ENCODE measurements at regions not wholly inside any gene's neighbourhood (a gene's known extent, or its start where the extent isn't known, plus 50 kb on each side); places are given as distances from the start of the nearest gene placed in this dataset.

DNA sequence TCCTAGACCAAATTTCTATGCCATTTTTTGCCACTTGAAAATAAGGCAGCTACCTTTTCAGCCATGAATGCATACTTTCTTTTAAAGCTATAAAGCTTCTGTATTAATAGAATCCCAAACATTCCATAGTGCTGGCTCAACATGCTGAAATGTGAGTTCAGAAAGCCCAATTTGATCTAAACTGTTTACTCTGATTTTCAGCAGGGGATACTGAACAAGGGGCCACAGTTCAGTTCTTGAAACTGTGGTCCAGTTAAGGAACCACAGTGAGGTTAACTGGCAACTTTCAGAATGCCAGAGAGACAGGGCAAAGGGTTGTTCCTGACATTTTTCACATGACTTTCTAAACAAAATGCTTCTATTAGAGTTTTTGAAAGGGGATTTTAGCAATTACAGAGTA is 85.7 kb upstream of the COL11A1 start:
- no peaks in the 10 kb centered on the region for H3K79me2 ChIP-seq (ENCODE audit: control insufficient read depth, insufficient read depth, low read length)
- SMC1A ChIA-PET (ENCODE audit: uncharacterized antibody, unreplicated experiment), result interaction anchor here (1.1 kb wide), 1 partner anchor 9 kb away, joined by 3 read pairs; no protein-coding TSS in a partner anchor
- H3K27ac ChIP-seq (ENCODE audit: control insufficient read depth, insufficient read depth), result no peak overlapping the region
- H3K27me3 ChIP-seq (replicated peaks in 1 of 2; ENCODE audit: control insufficient read depth in 2 of 2, insufficient read depth in 2 of 2, low read length in 1 of 2), result no peaks in the 10 kb centered on the region
- CTCF ChIA-PET, result no interaction called here
- ATAC-seq (no peak), FAIRE-seq (no peak), DNase-seq (ENCODE audit: low read depth, low spot score) (no peak)
- H3K9ac ChIP-seq (ENCODE audit: control insufficient read depth, insufficient read depth, low read length), result no peak overlapping the region
- in situ Hi-C loops (cut with MboI) (no loop called here), intact Hi-C loops (cut with micrococcal nuclease; ENCODE audit: unreplicated experiment) (no loop called here)
- H2AFZ ChIP-seq (ENCODE audit: control insufficient read depth, low read depth, low read length), result no peak overlapping the region
- RAD21 ChIA-PET (ENCODE audit: unreplicated experiment), result no interaction called here
- no peaks in the 10 kb centered on the region for H3K9me3 ChIP-seq (replicated peaks; ENCODE audit: control insufficient read depth, insufficient read depth, low read length)
- H3K36me3 ChIP-seq (ENCODE audit: control insufficient read depth in 2 of 2, insufficient read depth in 2 of 2, low read length in 1 of 2), result no peaks in the 10 kb centered on the region
- no TSS peak for BruUV-seq (replicated peaks)
- POLR2A ChIA-PET, result no interaction called here
- no peak overlapping the region for H3K4me3 ChIP-seq
- no peak for TF ChIP-seq CEBPB (IDR thresholded peaks at IDR 0.05; ENCODE audit: borderline replicate concordance in 1 of 2, low read depth in 2 of 2, low read length in 2 of 2)
- TF ChIP-seq, protein P1, sequence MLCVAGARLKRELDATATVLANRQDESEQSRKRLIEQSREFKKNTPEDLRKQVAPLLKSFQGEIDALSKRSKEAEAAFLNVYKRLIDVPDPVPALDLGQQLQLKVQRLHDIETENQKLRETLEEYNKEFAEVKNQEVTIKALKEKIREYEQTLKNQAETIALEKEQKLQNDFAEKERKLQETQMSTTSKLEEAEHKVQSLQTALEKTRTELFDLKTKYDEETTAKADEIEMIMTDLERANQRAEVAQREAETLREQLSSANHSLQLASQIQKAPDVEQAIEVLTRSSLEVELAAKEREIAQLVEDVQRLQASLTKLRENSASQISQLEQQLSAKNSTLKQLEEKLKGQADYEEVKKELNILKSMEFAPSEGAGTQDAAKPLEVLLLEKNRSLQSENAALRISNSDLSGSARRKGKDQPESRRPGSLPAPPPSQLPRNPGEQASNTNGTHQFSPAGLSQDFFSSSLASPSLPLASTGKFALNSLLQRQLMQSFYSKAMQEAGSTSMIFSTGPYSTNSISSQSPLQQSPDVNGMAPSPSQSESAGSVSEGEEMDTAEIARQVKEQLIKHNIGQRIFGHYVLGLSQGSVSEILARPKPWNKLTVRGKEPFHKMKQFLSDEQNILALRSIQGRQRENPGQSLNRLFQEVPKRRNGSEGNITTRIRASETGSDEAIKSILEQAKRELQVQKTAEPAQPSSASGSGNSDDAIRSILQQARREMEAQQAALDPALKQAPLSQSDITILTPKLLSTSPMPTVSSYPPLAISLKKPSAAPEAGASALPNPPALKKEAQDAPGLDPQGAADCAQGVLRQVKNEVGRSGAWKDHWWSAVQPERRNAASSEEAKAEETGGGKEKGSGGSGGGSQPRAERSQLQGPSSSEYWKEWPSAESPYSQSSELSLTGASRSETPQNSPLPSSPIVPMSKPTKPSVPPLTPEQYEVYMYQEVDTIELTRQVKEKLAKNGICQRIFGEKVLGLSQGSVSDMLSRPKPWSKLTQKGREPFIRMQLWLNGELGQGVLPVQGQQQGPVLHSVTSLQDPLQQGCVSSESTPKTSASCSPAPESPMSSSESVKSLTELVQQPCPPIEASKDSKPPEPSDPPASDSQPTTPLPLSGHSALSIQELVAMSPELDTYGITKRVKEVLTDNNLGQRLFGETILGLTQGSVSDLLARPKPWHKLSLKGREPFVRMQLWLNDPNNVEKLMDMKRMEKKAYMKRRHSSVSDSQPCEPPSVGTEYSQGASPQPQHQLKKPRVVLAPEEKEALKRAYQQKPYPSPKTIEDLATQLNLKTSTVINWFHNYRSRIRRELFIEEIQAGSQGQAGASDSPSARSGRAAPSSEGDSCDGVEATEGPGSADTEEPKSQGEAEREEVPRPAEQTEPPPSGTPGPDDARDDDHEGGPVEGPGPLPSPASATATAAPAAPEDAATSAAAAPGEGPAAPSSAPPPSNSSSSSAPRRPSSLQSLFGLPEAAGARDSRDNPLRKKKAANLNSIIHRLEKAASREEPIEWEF (IDR thresholded peaks at IDR 0.05; ENCODE audit: insufficient replicate concordance, low read depth, low read length), result no peak
- no peak for TF ChIP-seq YY1 (IDR thresholded peaks at IDR 0.05; ENCODE audit: low read depth, low read length)
- H3K4me2 ChIP-seq (ENCODE audit: control insufficient read depth, insufficient read depth), result no peak overlapping the region
- no peaks in the 10 kb centered on the region for H4K20me1 ChIP-seq (ENCODE audit: control insufficient read depth, insufficient read depth)
- no peaks in the 10 kb centered on the region for H3K4me1 ChIP-seq (ENCODE audit: control insufficient read depth, insufficient read depth, low read length)
